Neural progenitor cell (in vitro differentiated cells): ENCODE measurements at regions not wholly inside any gene's neighbourhood (a gene's known extent, or its start where the extent isn't known, plus 50 kb on each side); places are given as distances from the start of the nearest gene placed in this dataset.

Experiments used
- EZH2 ChIP-seq: fragments of 200-600 bp; sonication (generic); IDR thresholded peaks from 2 replicates; pipeline ENCODE4 v1.6.1; 2017; ENCODE audit warnings: antibody characterized with exemption, mild to moderate bottlenecking, moderate library complexity
- TF ChIP-seq, protein P1 (sequence below): fragments of 200-600 bp; sonication (generic); IDR thresholded peaks from 2 replicates; pipeline ENCODE4 v1.5.1; 2017; ENCODE audit warnings: antibody characterized with exemption, mild to moderate bottlenecking

- TF ChIP-seq EZH2, result no peak
- TF ChIP-seq, protein P1, sequence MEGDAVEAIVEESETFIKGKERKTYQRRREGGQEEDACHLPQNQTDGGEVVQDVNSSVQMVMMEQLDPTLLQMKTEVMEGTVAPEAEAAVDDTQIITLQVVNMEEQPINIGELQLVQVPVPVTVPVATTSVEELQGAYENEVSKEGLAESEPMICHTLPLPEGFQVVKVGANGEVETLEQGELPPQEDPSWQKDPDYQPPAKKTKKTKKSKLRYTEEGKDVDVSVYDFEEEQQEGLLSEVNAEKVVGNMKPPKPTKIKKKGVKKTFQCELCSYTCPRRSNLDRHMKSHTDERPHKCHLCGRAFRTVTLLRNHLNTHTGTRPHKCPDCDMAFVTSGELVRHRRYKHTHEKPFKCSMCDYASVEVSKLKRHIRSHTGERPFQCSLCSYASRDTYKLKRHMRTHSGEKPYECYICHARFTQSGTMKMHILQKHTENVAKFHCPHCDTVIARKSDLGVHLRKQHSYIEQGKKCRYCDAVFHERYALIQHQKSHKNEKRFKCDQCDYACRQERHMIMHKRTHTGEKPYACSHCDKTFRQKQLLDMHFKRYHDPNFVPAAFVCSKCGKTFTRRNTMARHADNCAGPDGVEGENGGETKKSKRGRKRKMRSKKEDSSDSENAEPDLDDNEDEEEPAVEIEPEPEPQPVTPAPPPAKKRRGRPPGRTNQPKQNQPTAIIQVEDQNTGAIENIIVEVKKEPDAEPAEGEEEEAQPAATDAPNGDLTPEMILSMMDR, result no peak
These were observed 70.8 kb downstream of the RWDD4 start for GRCh38 chr4:183588169-183588675.
